ENCODE measurements at regions not wholly inside any gene's neighbourhood (a gene's known extent, or its start where the extent isn't known, plus 50 kb on each side); places are given as distances from the start of the nearest gene placed in this dataset.

DNA sequence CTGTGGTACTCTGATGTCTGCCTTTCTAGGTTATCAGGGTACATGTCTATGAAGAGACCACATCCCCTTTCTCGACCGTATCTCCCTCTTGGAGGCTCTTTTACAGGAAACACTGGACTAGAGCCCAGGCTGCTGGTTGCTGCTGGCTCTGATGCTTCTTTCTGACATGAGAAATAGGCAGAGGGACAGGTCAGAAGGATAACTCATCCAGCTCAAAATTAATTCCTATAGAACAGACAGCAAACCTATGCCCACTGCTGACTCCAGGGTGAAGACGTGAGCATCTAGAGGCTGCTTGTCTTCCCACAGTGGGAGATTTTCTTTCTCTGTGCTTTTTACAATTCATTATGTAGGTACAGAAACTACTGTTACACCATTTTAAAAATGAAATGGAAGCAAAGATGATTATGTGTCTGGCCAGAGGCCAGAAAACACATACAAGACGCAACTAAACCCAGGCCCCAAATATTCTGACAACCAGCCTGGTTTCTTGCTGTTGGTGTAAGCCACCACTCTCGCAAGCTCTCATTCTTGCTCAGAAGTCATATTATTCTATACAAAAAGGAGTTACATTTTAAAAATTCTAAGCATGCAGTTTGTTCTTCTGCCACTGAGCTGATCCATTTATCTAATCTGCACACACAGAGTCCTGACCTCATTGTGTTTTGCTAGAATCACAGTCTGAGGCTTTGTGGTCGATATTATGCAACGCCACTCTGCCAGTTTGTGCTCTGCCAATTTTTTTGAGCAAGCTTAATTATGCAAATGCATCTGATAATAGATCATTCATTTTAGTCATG is 424.3 kb downstream of the KIF20B start:
- DNase-seq (ENCODE audit: low read depth), result no peak

DNA sequence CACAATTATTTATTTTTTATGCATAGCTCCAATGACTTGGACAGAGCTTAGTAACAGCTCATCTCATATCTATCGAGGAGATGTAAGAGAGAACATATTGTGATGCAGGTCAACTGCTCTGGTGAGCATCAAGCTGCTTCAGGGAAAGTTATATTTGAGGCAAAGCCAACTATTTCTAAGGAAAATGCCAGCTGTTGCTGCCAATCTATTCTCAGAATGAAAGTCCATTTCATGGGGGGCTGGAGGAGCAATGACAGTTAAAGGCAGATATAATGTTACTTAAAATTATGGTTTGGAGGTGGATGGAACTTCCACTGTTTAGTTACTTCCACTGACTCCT is 424.8 kb downstream of the KIF20B start:
- no peak for DNase-seq (ENCODE audit: low read depth)

DNA sequence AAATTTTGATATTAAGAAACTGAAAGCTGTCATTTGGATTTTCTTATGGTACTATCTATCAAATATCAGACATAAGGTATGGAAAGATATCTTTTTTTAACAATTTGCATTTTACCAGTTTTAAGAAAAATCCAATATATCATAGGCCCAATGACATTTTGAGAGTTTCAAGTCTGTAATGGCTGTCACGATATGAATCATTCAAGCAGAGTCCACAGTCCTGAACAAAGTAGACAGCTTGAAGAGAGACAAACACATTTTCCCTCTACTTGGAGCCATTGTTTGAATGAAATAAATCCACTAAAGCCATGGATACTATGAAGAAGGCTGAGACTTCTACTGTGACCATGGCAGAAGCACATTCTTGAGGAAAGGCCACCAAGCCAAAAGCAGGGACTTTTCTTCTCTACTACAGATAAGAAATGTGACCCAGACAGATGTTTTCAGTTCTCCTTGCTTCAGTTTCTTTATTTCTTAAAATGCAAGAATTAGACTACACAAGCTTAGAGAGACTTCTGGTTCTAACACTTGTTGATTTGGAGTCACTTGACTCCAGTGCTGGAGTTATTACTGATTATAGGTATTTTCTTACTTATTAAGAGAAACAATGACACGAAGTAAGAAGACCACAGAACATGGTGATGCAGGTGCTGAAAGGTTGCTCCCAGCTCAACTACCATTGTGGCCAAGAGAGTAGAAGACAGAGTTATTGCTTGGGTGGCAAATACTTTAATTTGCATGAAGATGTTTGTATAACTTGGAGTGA is 429.1 kb downstream of the KIF20B start:
- no peak for DNase-seq (ENCODE audit: low read depth)

DNA sequence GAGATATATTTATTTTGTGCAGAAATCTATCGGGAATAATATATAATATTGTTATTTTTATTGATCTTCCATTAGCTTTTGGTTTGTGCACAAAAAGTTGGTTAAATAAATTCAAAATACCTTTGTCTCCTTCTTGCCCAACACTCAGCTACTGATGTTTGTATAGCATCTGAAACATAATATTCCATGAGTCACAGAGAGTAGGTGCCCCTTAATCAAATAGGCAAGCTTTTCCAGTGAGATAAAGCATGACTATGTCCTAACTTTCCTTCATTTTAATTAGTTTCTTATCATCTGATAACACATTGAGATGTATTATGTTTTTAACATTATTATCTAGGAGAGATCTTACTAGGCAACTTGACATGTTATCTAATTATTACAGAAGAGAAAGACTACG is 432.2 kb downstream of the KIF20B start:
- DNase-seq (ENCODE audit: low read depth), result no peak

DNA sequence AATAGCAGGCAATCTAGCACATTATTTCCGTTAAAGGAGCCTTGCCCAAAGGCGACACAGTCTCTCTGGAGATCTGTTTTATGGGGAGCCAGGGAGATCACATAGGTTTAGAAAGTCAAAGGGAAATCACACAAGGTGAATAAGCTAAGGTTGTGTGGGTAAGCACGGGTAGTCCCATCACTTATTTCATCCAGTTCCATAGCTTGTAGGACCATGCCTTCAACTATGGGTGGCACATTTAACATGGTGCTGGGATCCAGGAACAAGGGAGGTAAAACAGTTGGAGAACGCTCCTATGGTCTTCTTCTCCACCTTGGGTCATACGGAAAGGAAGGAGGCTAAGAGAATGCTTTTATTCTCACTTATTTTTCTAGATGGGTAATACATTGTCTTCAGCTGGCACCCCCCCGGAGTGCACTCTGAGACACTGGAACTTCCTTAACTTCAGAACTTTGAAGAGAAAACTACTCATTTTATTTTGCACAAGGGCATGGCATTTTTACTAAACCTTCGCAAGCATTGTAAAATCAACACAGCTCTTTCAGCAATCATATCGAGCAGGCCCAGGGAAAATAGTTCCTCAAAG is 435.4 kb downstream of the KIF20B start:
- DNase-seq (ENCODE audit: low read depth), result no peak

DNA sequence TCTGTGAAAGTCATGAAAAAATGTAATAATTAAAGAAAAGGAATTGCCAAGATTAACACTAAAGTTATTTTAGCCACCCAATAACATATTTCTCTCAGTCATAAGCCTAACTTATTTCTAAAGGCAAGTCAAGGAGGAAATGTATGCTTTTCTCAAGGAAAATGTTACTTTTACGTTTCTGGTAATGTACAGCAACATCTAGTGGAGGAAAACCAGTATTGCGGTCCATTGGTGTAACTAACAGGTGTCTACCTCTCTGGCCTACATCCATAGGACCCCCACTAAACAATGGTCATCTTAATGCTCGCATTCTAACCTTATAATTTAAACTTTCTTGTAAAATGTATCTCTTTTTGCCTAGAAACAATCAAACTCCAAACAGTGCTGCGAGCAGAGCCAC is 437.5 kb downstream of the KIF20B start:
- DNase-seq (ENCODE audit: low read depth), result no peak

DNA sequence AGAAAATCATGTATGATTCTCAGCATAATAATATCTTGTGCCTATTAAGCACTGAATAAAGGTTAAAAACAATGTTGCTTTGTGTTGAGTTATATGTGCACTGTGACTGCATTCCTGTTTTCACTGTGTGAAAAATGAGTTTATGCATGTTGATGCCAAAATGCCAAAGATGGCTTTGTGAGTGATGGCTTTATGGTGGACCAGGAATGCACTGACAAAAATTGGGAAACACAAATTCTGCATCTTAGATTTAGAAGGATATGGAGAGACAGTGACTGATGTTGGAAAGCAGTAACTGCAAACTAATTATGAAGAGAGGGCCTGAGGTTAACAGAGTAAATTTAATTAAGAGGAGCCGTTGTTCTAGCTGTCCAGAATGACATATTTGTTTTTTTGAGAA is 440.4 kb downstream of the KIF20B start:
- DNase-seq (ENCODE audit: low read depth), result no peak

DNA sequence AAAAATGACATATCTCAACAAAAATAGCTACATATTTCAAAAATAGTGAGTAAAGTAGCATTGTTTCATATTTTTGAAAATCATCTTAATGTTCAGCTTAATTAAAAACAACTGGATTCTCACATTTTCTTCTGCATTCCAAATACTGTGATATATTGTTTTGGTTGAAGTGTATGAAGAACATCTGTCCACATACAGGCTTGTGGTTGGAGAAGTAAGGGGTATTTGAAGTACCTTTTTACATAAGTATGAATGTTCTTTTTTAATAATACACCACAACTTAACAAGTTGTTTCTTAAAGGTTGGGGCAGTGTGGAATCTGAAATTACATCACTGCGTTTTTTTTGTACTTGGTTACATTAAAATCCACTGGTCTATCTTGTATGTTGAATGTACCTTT is 442.5 kb downstream of the KIF20B start:
- DNase-seq (ENCODE audit: low read depth), result no peak

DNA sequence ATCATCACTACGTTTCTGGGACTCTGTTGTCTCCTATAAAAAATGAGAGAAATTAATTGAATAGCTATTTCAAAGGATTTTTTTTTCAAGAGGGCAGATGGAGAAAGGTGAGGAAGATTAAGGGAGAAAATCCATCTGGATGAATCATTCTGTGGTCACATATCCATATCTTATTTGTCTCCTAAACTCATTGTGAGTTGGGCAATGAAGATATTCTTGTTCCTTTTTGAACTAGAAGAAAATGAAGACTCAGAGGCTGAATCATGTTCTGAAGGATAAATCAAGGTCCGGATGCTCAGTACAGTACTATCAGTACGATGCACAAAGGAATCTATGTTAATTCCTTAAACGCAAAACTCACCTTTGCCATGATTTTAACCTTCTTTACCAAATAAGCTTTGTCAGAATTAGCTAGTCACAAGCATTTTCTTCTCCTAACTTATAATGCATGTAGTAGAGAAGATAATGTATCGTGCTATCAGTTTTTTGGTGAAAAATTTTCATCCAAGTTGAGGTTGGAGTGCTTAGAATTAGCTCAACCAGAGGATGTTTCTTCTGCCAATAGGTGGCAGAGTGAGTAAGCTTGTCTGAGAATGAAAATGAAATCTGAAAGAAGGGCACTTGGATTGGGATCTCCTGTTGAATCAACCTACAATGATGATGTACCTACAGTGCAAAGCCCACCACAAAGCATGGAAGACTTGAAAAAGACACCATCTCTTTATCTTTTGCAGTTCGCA is 446.9 kb downstream of the KIF20B start:
- no peak for DNase-seq (ENCODE audit: low read depth)

DNA sequence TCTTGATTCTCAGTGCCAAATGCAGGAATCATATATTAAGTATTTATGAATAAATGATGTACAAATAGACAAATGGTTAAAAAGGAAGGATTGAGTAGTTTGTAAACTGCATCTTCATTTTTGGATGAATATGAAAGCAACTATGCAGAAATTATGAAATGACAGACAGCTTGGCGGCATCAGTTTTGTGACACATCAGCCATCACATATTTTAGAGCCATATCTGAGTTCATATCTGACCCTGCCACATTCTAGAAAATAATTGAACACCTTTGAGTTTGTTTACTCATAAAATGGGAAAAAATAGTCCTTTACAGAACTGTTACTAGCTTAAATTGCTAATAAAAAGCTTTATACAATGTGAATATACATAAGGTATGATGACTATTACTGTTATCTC is 448.2 kb downstream of the KIF20B start:
- DNase-seq (ENCODE audit: low read depth), result no peak

DNA sequence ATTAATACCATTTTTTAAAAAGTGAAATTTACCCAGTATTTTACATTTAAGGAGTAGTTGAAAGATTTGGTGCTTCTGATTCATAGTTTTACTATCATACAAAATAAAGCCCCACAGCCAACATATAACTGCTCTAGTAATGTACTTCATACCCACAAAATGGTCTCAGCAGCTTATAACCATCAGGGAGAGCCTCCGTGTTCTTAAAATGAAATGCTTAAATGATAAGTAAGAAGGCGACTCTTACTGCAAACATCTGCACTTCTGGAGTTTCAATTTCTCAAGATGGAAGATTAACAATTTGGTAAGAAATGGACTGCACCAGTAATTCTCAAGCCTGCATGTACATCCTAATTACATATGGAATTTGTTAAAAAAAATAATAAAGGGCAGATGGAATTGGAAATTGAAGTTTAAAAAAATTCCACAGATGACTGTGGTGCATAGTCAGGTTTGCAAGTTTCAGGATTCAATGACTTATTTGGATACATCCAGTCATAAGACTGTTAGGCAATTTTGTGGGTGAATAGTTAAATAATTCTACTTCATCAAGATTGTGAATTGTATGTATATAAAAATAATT is 461.0 kb downstream of the KIF20B start:
- no peak for DNase-seq (ENCODE audit: low read depth)

DNA sequence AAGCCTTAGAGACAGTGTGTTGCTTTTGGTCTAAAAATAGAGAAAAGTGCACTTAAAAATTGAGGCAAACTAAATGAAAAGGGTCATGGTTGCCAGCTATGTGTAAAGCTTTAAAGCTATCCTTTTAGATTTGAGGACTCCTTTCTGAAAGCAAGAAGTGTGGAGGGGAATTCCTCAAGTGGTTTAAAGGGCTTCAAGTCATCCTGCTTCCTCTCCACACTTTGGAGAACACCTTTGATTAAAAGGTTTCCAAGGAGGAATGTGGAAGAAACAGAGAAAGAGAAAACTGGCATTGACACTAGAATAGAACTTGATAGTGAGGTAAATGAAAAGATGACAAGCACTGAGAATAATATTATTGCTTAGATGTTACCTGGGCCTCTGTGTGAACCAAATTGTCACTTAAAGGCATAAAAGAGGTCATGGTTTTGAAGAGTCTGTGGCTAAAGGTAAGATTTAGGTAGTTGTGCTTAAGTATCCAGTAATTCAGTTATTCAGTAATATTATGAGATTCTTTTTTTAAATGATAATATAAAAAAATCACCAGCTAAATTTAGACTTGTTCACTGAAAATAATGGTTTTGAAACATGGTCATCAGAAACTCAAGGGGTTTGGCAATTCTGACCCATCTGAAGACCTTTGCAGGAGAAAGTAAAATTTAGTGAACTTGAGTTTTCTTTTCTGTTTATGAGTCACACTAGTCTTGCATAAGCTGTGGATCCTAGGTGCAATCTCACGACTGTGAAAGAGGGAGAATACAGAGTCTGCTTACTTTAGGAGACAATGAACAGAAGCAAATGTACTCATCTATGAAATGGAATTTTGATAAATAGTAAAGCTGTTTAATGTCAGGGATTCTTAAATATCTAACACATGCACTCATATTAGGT is 466.0 kb downstream of the KIF20B start:
- DNase-seq (ENCODE audit: low read depth), result no peak

DNA sequence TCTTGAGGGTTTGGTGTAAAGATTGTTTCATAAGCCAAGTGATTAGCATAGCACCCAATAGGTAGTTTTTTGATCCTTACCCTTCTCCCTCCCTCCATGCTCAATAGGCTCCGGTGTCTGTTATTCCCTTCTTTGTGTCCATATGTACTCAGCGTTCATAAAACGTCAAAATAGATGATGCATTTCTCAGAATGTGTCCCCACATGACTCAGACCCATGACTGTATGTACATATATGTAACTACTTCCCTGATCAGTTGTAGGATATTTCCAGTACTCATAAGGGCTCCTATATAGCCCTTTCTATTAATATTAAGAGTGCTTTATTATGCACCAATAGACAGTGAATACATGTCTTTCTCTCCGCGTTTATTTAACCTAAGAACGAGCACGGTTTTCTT is 466.9 kb downstream of the KIF20B start:
- no peak for DNase-seq (ENCODE audit: low read depth)

DNA sequence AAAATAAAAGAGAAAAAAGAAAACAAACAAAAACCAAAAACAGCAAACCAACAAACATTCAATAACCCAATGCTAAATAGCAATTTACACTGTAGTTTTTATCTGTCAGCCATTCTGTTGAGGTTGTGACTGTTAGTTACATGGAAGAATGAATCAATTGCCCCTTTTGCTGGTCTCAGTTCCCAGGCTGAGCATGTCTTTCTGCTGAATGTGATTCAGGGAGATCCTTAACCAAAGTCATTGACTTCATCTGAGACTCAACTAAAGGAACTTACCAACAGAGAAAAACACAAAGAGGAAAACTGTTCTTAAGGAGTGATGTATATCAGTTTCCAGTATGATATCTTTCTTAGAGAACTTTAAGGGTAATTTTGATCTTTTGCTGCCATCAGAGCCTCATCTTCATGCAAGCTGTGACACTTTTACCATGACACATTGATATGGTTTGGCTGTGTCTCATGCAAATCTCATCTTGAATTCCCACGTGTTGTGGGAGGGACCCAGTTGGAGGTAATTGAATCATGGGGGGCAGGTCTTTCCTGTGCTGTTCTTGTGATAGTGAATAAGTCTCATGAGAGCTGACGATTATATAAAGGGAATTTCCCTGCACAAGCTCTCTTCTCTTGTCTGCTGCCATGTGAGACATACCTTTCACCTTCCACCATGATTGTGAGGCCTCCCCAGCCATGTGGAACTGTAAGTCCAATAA is 469.8 kb downstream of the KIF20B start:
- no peak for DNase-seq (ENCODE audit: low read depth)

DNA sequence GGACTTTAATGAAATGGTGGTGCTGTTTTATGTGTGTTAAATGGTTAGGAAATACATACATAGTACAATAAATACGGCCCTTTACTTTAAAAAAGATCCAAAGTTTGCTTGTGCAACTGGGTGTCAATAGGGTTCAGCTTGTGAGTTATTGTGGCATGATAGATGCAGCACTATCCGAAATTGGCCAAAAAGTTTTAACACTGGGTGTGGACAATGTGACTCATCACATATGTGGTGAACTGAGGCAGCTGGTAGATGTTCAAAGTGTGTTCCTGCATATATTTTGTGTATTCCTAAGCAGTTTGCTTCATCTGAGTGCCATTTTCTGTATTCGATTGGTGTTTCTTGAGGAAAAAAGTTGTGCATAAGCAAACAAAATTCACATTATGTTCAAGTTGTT is 473.1 kb downstream of the KIF20B start:
- DNase-seq (ENCODE audit: low read depth), result no peak

DNA sequence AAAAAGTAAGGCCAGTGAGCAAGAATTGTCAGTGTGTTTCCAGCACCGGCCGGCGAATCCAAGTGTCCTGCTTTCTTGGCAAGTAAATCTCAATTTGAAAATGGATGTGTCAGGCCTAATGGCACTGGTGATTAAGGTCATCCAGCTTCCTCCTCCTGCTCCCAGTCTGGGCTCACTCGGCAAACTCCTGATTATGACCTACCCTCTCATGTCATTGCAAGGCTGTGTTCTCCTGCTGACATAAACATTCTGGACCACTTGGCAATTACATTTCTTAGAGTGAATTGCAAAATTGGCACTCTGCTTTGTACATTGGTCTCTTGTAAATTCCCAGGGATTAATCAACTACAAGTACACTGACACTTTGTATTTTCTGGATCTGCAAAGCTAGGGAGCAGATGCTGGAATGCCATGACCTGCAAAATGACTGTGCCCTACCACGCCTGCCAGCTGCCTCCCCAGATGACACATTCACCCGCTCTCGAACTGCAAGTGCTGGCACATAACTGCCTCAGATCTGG is 473.8 kb downstream of the KIF20B start:
- DNase-seq (ENCODE audit: low read depth), result no peak

DNA sequence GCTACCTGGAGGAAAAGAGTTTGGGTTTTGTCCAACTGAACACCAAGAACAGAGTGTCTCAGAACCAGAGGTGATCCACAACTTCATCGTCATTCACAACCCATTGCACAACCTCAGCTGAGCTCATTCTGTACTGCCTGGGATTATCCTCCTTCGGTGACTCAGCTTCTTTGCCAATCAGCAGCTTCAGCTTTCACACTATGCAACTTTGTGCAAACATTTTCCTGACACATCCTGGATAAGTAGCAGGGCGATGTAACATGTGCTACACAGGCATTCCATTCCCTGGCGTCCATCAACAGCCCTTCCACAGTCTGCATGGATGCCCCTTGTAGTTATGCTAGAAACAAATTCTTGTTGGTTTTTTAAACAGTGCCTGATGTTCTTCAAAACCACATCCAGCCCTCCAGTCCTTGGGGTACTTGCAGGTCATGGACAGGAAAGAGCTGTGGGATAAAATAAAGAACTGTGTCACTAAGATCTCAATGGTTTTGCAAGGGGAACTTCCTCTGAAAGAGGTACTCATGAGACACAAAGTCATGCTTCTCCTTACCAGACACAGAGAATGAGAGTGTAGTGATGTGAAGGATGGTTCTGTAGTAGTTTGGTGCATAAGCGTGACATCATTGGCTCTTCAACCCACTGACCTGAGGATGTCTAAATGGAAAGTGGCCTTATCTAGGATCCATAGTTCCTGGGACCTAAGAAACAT is 478.5 kb downstream of the KIF20B start:
- DNase-seq (ENCODE audit: low read depth), result no peak

DNA sequence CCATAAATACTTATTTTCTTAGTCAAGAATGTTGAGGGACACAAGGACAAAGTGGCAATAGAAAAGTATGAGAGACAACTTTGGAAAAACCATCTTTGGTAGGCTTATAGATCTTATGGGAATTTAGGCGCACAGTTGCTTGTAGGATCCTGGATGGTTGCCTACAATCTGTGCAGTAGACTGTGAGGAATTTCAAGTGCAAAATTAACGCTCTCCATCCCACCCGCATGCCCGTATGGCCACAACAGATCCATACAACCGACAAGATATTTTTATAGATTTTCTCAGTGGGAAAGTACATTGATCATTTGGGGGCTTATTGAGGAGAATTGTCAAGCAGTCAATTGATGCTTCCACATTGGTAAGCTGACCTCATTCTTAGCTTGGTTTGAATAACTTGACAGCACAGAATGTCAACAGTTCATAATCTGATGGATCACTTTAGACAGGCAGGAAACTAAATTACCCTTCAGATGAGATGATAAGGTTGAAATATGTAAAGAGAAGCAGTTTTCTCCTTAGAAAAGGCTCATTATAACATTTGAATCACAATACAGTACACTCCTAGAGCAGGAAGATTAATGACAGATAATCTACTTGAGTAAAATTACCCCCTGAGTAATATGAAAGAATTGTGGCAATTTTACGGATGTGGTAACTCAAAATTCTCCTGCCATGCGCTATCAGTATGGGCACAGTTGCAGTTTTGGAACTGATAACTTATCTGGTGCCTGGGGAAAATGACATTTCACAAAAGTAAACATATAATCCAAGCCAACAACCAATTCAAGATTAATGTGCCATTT is 479.7 kb downstream of the KIF20B start:
- DNase-seq (ENCODE audit: low read depth), result no peak

DNA sequence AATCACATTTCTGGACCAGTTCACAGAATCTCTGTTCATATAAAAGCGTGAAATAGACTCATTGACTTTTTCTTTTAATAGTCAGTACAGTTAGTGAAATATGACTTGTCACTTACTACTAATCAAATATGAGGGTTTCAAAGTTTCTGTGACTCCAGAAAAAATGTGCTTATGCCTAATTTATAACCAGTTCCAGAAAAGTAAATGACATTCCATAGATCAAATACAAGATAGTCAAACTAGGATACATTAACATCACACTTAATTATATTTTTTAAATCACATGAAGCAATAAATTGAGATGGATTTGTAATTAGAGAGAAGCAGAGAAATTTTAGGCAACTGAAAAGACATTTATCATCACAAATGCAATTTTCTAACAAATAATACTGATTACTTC is 491.4 kb downstream of the KIF20B start:
- DNase-seq (ENCODE audit: low read depth), result no peak

All from stimulated activated CD8-positive, alpha-beta memory T cell treated with anti-CD3 and anti-CD28 coated beads, Interleukin-15, amount 100 ng/mL, for 24 hours (primary cell).